NCI-H446 treated with DMSO at 0.1 percent for 48 hours (cell line): ENCODE measurements at regions not wholly inside any gene's neighbourhood (a gene's known extent, or its start where the extent isn't known, plus 50 kb on each side); places are given as distances from the start of the nearest gene placed in this dataset.

Experiments
- DNase-seq: peaks from one replicate; lab custom pipeline; 2025; lab: John Stamatoyannopoulos, UW

- DNase-seq = no peak
Observed at GRCh38 chr16:5903832-5904231, 806.2 kb upstream of the EEF2KMT start.

GRCh38 chr16:5903153-5903552 is 805.6 kb upstream of the EEF2KMT start:
- no peak for DNase-seq

- no peak for DNase-seq
Observed at GRCh38 chr16:5900046-5900445, 802.5 kb upstream of the EEF2KMT start.

- DNase-seq = no peak
Observed at GRCh38 chr16:5895976-5896375, 798.4 kb upstream of the EEF2KMT start.

- DNase-seq = no peak
Observed at GRCh38 chr16:5895137-5895536, 797.5 kb upstream of the EEF2KMT start.

- no peak for DNase-seq
Observed at GRCh38 chr16:5891296-5891695, 793.7 kb upstream of the EEF2KMT start.

- no peak for DNase-seq
Observed at GRCh38 chr16:5885521-5885920, 787.9 kb upstream of the EEF2KMT start.

GRCh38 chr16:5884996-5885395 is 787.4 kb upstream of the EEF2KMT start:
- DNase-seq = no peak

- no peak for DNase-seq
Observed at GRCh38 chr16:5884339-5884738, 786.7 kb upstream of the EEF2KMT start.

- no peak for DNase-seq
Observed at GRCh38 chr16:5882087-5882640, 784.6 kb upstream of the EEF2KMT start.

GRCh38 chr16:5875416-5875815 is 777.8 kb upstream of the EEF2KMT start:
- DNase-seq = no peak

- no peak for DNase-seq
Observed at GRCh38 chr16:5874899-5875298, 777.3 kb upstream of the EEF2KMT start.

- no peak for DNase-seq
Observed at GRCh38 chr16:5873221-5873620, 775.6 kb upstream of the EEF2KMT start.

- no peak for DNase-seq
Observed at GRCh38 chr16:5870886-5871691, 773.5 kb upstream of the EEF2KMT start.

GRCh38 chr16:5867250-5867649 is 769.7 kb upstream of the EEF2KMT start:
- no peak for DNase-seq

GRCh38 chr16:5865236-5865635 is 767.6 kb upstream of the EEF2KMT start:
- no peak for DNase-seq

- DNase-seq = no peak
Observed at GRCh38 chr16:5863071-5863606, 765.5 kb upstream of the EEF2KMT start.

GRCh38 chr16:5862103-5862840 is 764.7 kb upstream of the EEF2KMT start:
- no peak for DNase-seq

- no peak for DNase-seq
Observed at GRCh38 chr16:5861241-5861640, 763.6 kb upstream of the EEF2KMT start.

GRCh38 chr16:5858180-5858579 is 760.6 kb upstream of the EEF2KMT start:
- no peak for DNase-seq

GRCh38 chr16:5854027-5854426 is 756.4 kb upstream of the EEF2KMT start:
- no peak for DNase-seq

- DNase-seq = no peak
Observed at GRCh38 chr16:5852151-5852550, 754.6 kb upstream of the EEF2KMT start.
